ENCODE measurements at regions not wholly inside any gene's neighbourhood (a gene's known extent, or its start where the extent isn't known, plus 50 kb on each side); places are given as distances from the start of the nearest gene placed in this dataset.

GRCh38 chr14:71532790-71533189 is 399.4 kb upstream of the RGS6 start:
- TF ChIP-seq CTCF (IDR thresholded peaks at IDR 0.05; ENCODE audit: insufficient read depth, low read length) (no peak), REST (IDR thresholded peaks at IDR 0.05; ENCODE audit: insufficient replicate concordance, low read depth) (no peak)
